Heart left ventricle (tissue), 16 donors: ENCODE measurements at regions not wholly inside any gene's neighbourhood (a gene's known extent, or its start where the extent isn't known, plus 50 kb on each side); places are given as distances from the start of the nearest gene placed in this dataset.
"Not testable (repeated sequence)": the region's sequence is repeated elsewhere in the genome, so short reads cannot be mapped to it uniquely, and the experiment has no call there.

Experiments used
- ATAC-seq, 4 donors: fragments of 200-7000 bp; cut with Tn5 transposase; one replicate each; pipeline ENCODE4 v1.9.1; 2020 to 2022; ENCODE audit warnings: moderate library complexity in 4 of 4, mild to moderate bottlenecking in 3 of 4, moderate number of reproducible peaks in 1 of 4
- DNase-seq, 5 donors: peaks; one replicate each; pipeline ENCODE4 v3.0.0-alpha.2; 2020
- H3K27ac ChIP-seq, 12 donors: fragments of 200-600 bp; sonication (generic) in 4 of 12; one replicate each; pipeline versions ENCODE4 v1.5.0 to v1.8.0; 2016 to 2022; ENCODE audit warnings: mild to moderate bottlenecking in 2 of 12
- H3K27me3 ChIP-seq, 9 donors: fragments of 200-600 bp; sonication (generic) in 2 of 9; one replicate each; pipeline versions ENCODE4 v1.5.1 to v1.8.0; 2016 to 2022; ENCODE audit warnings: mild to moderate bottlenecking in 3 of 9
- H3K36me3 ChIP-seq, 9 donors: fragments of 200-600 bp; sonication (generic) in 2 of 9; one replicate each; pipeline versions ENCODE4 v1.5.0 to v1.8.0; 2018 to 2022; ENCODE audit warnings: mild to moderate bottlenecking in 2 of 9
- H3K4me1 ChIP-seq, 12 donors: fragments of 200-600 bp; sonication (generic) in 4 of 12; one replicate each; pipeline versions ENCODE4 v1.5.0 to v1.8.0; 2016 to 2022; ENCODE audit warnings: mild to moderate bottlenecking in 3 of 12
- H3K4me3 ChIP-seq, 12 donors: fragments of 200-600 bp; sonication (generic) in 4 of 12; one replicate each; pipeline versions ENCODE4 v1.5.0 to v1.8.0; 2017 to 2022; ENCODE audit warnings: mild to moderate bottlenecking in 9 of 12, moderate library complexity in 4 of 12
- H3K9me3 ChIP-seq, 12 donors: fragments of 200-600 bp; sonication (generic) in 4 of 12; one replicate each; pipeline versions ENCODE4 v1.5.0 to v1.8.0; 2016 to 2022; ENCODE audit warnings: mild to moderate bottlenecking in 1 of 12
- POLR2A ChIP-seq, 2 donors: fragments of 450-650 bp; IDR thresholded peaks; one replicate each; pipeline ENCODE4 v1.6.1; 2017; ENCODE audit warnings: antibody characterized with exemption in 2 of 2, mild to moderate bottlenecking in 2 of 2, moderate library complexity in 2 of 2
- WGBS, 4 donors: extraction: QIAGEN DNeasy Blood & Tissue Kit in 2 of 4; methylation state at CpG; one replicate each; pipeline versions ENCODE4 v1.1.5 to v1.1.7; 2013 to 2018; 5-methylcytosine and 5-hydroxymethylcytosine counted together
- intact Hi-C, 10 donors: fragments of 100-400 bp; cut with DNase I; formaldehyde crosslinking; loops; one replicate each; pipeline versions ENCODE4 v1.11.1 to v1.14.2; 2022
- TF ChIP-seq, protein P1 (sequence below), 12 donors: fragments of 200-600 bp; sonication (generic) in 4 of 12; IDR thresholded peaks; one replicate each; pipeline versions ENCODE4 v1.5.0 to v1.8.0; 2018 to 2022; ENCODE audit warnings: antibody characterized with exemption in 12 of 12, mild to moderate bottlenecking in 5 of 12
- donor health status: ischemic (EF 13 %, LVEDD 7.1; RV severe dilation, severe dysfunction).
- donor health status: healthy with polysubstance abuse.
- donor health status: DM: no; HTN: yes; CAD: no.
- donor health status: DM: no; HTN: no; CAD: no.
- donor health status: ischemic (EF 25% LVEDD 6.9; RV normal size, moderate dysfunction).
- donor health status: ischemic (EF 25% LVEDD 5.7; RV mildly dilated, moderate dysfunction).
- donor health status: healthy.
- donor health status: DM: yes; HTN: yes; CAD: no.
- donor health status: ischemic (EF 35%, LVEDD 5.7; RV mildly dilated, moderate dysfunction).
- donor health status: nonischemic (EF 11% LVEDD 7.7; RV severe dilation, severe dysfunction).
- donor health status: DM: yes; HTN: yes; CAD: no.
- donor health status: PGD.
- donor health status: ischemic (EF 29% LVEDD 5.4; RV normal size, mild dysfunction).
- donor health status: nonischemic (EF 23%, LVEDD 6.1; RV moderate dilation, normal function).

DNA sequence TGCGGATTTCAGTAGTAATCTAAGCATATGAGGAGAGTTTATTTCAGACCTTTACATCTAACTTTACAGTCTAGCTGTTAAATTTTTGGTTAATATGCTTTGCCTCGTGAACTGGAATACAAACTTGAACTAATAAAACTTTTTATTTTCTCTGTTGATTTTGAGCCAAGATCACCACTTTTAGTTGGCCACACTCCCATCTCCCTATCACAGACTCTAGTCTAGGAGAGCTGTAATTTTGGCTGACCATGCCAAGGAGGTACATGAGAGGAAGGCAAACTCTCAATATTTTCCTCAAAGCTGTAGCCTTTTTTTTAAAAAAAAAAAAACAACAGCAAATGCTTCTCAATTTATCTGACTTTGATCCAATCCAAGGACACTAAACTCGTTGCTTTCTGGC is 597.5 kb upstream of the PCDH7 start:
- DNase-seq (no peak), ATAC-seq (no peak)
- Histone ChIP-seq H3K36me3 (no peaks in the 10 kb centered on the region), H3K9me3 (peaks cover 0 to 5% (median 0%) of the 10 kb centered on the region in 12 donors), H3K4me1 (no peaks in the 10 kb centered on the region), H3K27me3 (no peaks in the 10 kb centered on the region), H3K27ac (no peak overlapping the region), H3K4me3 (no peak overlapping the region)
- TF ChIP-seq, protein P1, sequence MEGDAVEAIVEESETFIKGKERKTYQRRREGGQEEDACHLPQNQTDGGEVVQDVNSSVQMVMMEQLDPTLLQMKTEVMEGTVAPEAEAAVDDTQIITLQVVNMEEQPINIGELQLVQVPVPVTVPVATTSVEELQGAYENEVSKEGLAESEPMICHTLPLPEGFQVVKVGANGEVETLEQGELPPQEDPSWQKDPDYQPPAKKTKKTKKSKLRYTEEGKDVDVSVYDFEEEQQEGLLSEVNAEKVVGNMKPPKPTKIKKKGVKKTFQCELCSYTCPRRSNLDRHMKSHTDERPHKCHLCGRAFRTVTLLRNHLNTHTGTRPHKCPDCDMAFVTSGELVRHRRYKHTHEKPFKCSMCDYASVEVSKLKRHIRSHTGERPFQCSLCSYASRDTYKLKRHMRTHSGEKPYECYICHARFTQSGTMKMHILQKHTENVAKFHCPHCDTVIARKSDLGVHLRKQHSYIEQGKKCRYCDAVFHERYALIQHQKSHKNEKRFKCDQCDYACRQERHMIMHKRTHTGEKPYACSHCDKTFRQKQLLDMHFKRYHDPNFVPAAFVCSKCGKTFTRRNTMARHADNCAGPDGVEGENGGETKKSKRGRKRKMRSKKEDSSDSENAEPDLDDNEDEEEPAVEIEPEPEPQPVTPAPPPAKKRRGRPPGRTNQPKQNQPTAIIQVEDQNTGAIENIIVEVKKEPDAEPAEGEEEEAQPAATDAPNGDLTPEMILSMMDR (IDR thresholded peaks at IDR 0.05): no peak
- no peak for TF ChIP-seq POLR2A (IDR thresholded peaks at IDR 0.05)
- intact Hi-C loops: no loop called here
- WGBS, 4 donors: 55 to 62% (median 58%) methylated on average over 3 of the region's 3 CpGs

DNA sequence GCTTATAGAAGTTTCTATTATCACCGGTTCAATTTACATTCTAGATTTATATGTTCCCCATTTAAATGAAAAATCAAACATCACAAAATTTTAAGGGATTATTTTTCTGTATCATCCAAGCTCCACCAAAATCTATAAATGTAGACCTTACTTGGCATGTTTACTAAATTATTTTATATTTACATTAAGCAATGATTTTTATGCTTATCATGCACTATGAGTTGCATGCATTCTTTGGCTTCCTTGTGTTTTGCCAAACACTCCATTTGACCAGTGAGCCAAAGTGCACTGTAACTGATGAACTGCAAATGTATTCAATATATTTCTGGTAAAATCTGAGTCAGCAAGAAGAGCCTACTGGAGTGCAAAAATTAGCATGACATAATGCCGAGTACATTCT is 595.5 kb upstream of the PCDH7 start:
- intact Hi-C loops, H3K9me3 ChIP-seq, H3K27me3 ChIP-seq, DNase-seq, H3K36me3 ChIP-seq, H3K27ac ChIP-seq, H3K4me3 ChIP-seq, ATAC-seq, H3K4me1 ChIP-seq: not testable (repeated sequence)
- WGBS, 4 donors: 82 to 93% (median 89%) methylated on average over 1 to 2 of the region's 2 CpGs

DNA sequence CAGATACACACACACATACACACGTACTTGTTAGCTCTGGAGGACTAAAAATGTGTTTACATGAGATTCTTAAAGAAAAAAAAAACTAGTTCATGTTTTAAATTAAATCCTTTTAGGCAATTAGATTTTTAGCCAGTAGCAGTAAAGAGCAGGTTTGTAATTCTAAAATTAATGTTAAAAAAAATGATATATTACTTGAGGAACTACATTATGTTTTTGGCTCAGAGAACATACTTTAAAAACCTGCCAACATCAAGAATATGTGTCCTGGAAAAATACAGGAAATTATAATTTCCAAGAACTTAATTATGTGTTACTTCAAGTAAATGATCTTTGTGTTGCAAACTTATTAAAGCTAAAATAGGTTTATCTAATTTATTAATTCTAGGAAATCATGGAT is 594.3 kb upstream of the PCDH7 start:
- WGBS, 4 donors: 49 to 63% (median 52%) methylated on average over 1 of the region's 1 CpG
- no peak for ATAC-seq
- intact Hi-C loops: no loop called here

DNA sequence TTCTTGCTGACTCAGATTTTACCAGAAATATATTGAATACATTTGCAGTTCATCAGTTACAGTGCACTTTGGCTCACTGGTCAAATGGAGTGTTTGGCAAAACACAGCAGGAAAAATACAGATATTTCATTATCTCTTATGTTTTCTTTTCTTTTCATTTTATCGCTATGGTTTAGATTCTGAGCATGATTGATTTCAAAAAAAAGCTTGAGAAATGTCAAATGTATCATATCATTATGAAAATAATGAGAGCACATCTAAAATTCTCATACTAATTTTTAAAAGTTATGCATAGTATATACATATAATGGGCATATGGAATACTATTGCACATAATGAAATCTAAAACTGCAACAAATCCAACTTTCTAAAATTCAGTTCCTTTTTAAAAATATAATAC is 593.8 kb upstream of the PCDH7 start:
- no peak for DNase-seq
- Histone ChIP-seq H3K4me1 (no peaks in the 10 kb centered on the region), H3K36me3 (no peaks in the 10 kb centered on the region), H3K4me3 (no peak overlapping the region), H3K27me3 (no peaks in the 10 kb centered on the region), H3K9me3 (no peaks in the 10 kb centered on the region), H3K27ac (no peak overlapping the region)
- intact Hi-C loops: no loop called here
- ATAC-seq: no peak
- 61 to 75% (median 65%) methylated on average over 1 of the region's 1 CpG for WGBS, 4 donors
- TF ChIP-seq, protein P1 (IDR thresholded peaks at IDR 0.05): no peak
- no peak for TF ChIP-seq POLR2A (IDR thresholded peaks at IDR 0.05)

More for the DNA sequence above, 594.3 kb upstream of the PCDH7 start:
- Histone ChIP-seq H3K27me3 (no peaks in the 10 kb centered on the region), H3K9me3 (no peaks in the 10 kb centered on the region), H3K4me1 (no peaks in the 10 kb centered on the region), H3K27ac (no peak overlapping the region), H3K4me3 (no peak overlapping the region), H3K36me3 (no peaks in the 10 kb centered on the region)
- TF ChIP-seq, protein P1 (IDR thresholded peaks at IDR 0.05): no peak
- no peak for TF ChIP-seq POLR2A (IDR thresholded peaks at IDR 0.05)
- no peak for DNase-seq

DNA sequence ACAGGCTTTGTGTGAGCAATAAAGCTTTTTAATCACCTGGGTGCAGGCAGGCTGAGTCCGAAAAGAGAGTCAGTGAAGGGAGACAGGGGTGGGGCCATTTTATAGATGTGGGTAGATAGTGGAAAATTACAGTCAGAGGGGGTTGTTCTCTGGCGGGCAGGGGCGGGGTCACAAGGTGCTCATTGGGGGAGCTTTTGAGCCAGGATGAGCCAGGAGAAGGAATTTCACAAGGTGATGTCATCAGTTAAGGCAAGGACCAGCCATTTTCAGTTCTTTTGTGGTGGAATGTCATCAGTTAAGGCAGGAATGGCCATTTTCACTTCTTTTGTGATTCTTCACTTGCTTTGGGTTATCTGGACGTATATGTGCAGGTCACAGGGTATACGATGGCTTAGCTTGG is 571.3 kb upstream of the PCDH7 start:
- WGBS, 4 donors: 78 to 87% (median 82%) methylated on average over 5 of the region's 5 CpGs
- ATAC-seq, H3K9me3 ChIP-seq, H3K36me3 ChIP-seq, H3K27me3 ChIP-seq, DNase-seq, intact Hi-C loops, H3K4me3 ChIP-seq, H3K27ac ChIP-seq, H3K4me1 ChIP-seq: not testable (repeated sequence)

DNA sequence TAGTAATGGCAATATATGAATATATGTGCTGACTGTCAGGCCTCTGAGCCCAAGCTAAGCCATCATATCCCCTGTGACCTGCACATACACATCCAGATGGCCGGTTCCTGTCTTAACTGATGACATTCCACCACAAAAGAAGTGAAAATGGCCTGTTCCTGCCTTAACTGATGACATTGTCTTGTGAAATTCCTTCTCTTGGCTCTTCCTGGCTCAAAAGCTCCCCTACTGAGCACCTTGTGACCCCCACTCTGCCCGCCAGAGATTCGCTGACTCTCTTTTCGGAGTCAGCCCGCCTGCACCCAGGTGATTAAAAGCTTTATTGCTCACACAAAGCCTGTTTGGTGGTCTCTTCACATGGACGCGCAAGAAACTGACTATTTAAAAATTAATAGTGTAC is 570.6 kb upstream of the PCDH7 start:
- H3K4me3 ChIP-seq, intact Hi-C loops, H3K27ac ChIP-seq, H3K36me3 ChIP-seq, DNase-seq, H3K9me3 ChIP-seq, H3K4me1 ChIP-seq, H3K27me3 ChIP-seq, ATAC-seq: not testable (repeated sequence)
- 82 to 87% (median 84%) methylated on average over 7 of the region's 7 CpGs for WGBS, 4 donors
